Transverse colon (tissue), 4 donors: ENCODE measurements at regions not wholly inside any gene's neighbourhood (a gene's known extent, or its start where the extent isn't known, plus 50 kb on each side); places are given as distances from the start of the nearest gene placed in this dataset.

Experiments used
- DNase-seq: peaks from one replicate; pipeline ENCODE4 v3.0.0-alpha.2; 2019
- H3K27ac ChIP-seq, 4 donors: fragments of 200-600 bp; sonication (generic); 2 replicates each; pipeline ENCODE4 v1.5.1; 2016 to 2018; ENCODE audit warnings: inconsistent platforms in 4 of 4
- H3K27me3 ChIP-seq: fragments of 200-600 bp; sonication (generic); 2 replicates; pipeline ENCODE4 v1.5.1; 2017; ENCODE audit warnings: inconsistent platforms
- H3K36me3 ChIP-seq, 4 donors: fragments of 200-600 bp; sonication (generic); 2 replicates each; pipeline ENCODE4 v1.5.1; 2017 to 2019; ENCODE audit warnings: inconsistent platforms in 4 of 4
- H3K4me1 ChIP-seq, 4 donors: fragments of 200-600 bp; sonication (generic); 2 replicates each; pipeline ENCODE4 v1.5.1; 2017 to 2020; ENCODE audit warnings: inconsistent platforms in 4 of 4
- H3K4me3 ChIP-seq, 4 donors: fragments of 200-600 bp; sonication (generic); 1 replicate in 1 of 4; 2 replicates in 3 of 4; pipeline versions ENCODE4 v1.5.1 to v1.6.1; 2017 to 2019; ENCODE audit warnings: inconsistent platforms in 4 of 4
- H3K9me3 ChIP-seq, 2 donors: fragments of 200-600 bp; sonication (generic); 2 replicates each; pipeline ENCODE4 v1.5.1; 2017 to 2019; ENCODE audit warnings: inconsistent platforms in 2 of 2
- EP300 ChIP-seq: sonication (generic); formaldehyde crosslinking; IDR thresholded peaks from one replicate; pipeline ENCODE4 v1.6.1; 2017; ENCODE audit warnings: antibody characterized with exemption, low read depth
- POLR2A ChIP-seq: fragments of 450-650 bp; IDR thresholded peaks from one replicate; pipeline ENCODE4 v1.6.1; 2016; ENCODE audit warnings: antibody characterized with exemption, mild to moderate bottlenecking, moderate library complexity
- POLR2AphosphoS5 ChIP-seq, 3 donors: sonication (generic); formaldehyde crosslinking; IDR thresholded peaks; one replicate each; pipeline ENCODE4 v1.6.1; 2016; ENCODE audit warnings: antibody characterized with exemption in 3 of 3
- WGBS, 2 donors: methylation state at CpG; one replicate each; pipeline ENCODE4 v1.1.5; 2018; ENCODE audit warnings: low coverage in 1 of 2; 5-methylcytosine and 5-hydroxymethylcytosine counted together
- in situ Hi-C, 4 donors: fragments of 200-750 bp; cut with MboI; loops; one replicate each; pipeline versions ENCODE4 v1.15.0 to v1.15.1; 2017; ENCODE audit warnings: low sequenced_read_pairs in 3 of 4, low pct_ligation_motif_present in 1 of 4, low pct_unique_long_range_greater_than_20kb in 1 of 4
- intact Hi-C: fragments of 100-400 bp; cut with DNase I; formaldehyde crosslinking; loops from one replicate; pipeline ENCODE4 v1.15.1; 2023; ENCODE audit warnings: low total_unique reads
- TF ChIP-seq, protein P1 (sequence below), 5 experiments: fragments of 200-600 bp in 3 of 5; fragments of 450-650 bp in 2 of 5; sonication (generic) in 3 of 5; IDR thresholded peaks; 1 replicate in 2 of 5; 2 replicates in 3 of 5; pipeline ENCODE4 v1.5.1; 2016 to 2017; ENCODE audit warnings: antibody characterized with exemption in 5 of 5, inconsistent platforms in 3 of 5, mild to moderate bottlenecking in 2 of 5, moderate library complexity in 1 of 5

DNA sequence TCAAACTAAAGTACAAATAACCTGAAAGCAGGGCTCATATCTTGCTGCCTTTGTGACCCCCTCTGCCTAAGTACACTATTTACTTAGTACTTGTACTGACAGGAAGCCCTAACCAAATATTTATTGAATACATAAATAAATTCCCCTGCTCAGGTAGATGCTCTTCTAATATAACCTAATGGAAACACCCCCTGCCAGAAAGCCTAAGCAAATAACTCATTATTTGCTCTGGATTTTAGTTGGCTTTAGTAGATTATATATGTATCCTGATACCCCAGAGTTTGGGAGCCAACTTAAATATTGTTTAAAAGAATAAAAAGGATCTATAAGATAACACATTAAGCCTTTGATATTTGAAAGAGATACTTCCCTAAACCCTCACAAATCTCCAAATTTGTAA lies 318.2 kb downstream of the PPP1R2C start:
- Histone ChIP-seq H3K9me3 (no peaks in the 10 kb centered on the region), H3K4me3 (no peak overlapping the region), H3K27me3 (no peaks in the 10 kb centered on the region), H3K27ac (no peak overlapping the region), H3K36me3 (no peaks in the 10 kb centered on the region), H3K4me1 (no peaks in the 10 kb centered on the region)
- in situ Hi-C loops (no loop called here), intact Hi-C loops (no loop called here)
- TF ChIP-seq, protein P1, sequence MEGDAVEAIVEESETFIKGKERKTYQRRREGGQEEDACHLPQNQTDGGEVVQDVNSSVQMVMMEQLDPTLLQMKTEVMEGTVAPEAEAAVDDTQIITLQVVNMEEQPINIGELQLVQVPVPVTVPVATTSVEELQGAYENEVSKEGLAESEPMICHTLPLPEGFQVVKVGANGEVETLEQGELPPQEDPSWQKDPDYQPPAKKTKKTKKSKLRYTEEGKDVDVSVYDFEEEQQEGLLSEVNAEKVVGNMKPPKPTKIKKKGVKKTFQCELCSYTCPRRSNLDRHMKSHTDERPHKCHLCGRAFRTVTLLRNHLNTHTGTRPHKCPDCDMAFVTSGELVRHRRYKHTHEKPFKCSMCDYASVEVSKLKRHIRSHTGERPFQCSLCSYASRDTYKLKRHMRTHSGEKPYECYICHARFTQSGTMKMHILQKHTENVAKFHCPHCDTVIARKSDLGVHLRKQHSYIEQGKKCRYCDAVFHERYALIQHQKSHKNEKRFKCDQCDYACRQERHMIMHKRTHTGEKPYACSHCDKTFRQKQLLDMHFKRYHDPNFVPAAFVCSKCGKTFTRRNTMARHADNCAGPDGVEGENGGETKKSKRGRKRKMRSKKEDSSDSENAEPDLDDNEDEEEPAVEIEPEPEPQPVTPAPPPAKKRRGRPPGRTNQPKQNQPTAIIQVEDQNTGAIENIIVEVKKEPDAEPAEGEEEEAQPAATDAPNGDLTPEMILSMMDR (IDR thresholded peaks at IDR 0.05) = no peak
- TF ChIP-seq POLR2AphosphoS5 (IDR thresholded peaks at IDR 0.05) (no peak), EP300 (no peak), POLR2A (no peak)
- DNase-seq = no peak

DNA sequence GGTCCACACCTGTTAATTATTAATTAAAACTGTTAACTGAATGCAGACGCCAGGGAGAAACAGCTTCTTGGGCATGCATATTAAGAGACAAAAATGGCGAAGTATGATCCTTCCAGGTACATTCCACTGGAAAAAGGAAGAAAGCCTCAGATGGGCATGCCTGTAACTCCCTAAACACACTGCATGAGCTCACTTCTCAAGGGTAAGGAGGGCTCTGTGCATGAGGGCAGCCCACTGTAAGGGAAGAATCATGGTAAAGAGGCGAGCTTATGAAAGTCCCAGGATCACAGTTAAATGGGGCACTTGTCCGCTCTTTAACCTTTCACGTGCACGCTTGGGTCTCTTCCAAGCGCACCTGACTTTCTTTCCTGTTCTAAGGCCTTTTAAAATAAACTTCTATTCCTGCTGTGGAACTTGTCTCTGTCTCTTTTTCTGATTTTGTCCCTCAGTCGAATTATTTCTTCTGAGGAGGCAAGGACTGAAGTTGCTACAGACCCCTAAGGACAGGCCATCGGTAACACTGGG lies 321.7 kb downstream of the PPP1R2C start:
- Histone ChIP-seq H3K4me3 (no peak overlapping the region), H3K27me3 (no peaks in the 10 kb centered on the region), H3K4me1 (no peaks in the 10 kb centered on the region), H3K27ac (no peak overlapping the region), H3K36me3 (no peaks in the 10 kb centered on the region), H3K9me3 (no peaks in the 10 kb centered on the region)
- WGBS, 2 donors = 82% methylated on average over 9 of the region's 9 CpGs; no CpG with 5 or more reads in 1 of the 2 donors
- intact Hi-C loops = no loop called here
- TF ChIP-seq POLR2AphosphoS5 (IDR thresholded peaks at IDR 0.05) (no peak), EP300 (no peak)
- DNase-seq = no peak
- in situ Hi-C loops = no loop called here

DNA sequence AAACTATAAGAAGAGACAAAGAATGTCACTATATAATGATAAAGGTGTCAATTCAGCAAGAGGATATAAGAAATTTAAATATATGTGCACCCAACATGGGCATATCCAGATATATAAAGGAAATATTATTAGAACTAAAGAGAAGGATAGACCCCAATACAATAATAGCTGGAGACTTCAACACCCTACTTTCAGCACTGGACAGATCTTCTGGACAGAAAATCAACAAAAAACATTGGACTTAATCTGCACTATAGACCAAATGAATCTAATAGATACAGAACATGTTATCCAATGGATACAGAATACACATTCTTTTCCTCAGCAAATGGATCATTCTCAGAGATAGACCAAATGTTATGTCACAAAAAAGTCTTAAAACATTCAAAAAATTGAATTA lies 327.7 kb downstream of the PPP1R2C start:
- no peak for DNase-seq

DNA sequence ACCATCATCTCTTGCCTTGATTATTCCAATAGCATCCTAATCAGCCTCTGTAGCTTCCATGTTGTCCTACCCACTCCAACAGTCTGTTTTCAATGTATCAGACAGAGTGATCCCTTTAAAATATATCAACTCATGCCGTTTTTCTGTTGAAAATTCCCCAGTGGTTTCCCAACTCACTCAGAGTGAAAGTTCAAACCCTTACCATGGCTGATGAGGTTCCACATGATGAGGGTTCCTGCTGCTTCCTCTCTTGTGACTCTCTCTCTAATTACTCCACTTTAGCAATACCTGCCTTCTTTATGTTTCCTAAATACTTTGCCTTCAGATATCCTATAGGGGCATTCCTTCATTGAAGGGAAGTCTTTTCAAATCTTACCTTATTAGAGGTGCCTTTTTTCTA lies 334.7 kb downstream of the PPP1R2C start:
- 46% methylated on average over 1 of the region's 1 CpG; no CpG with 5 or more reads in 1 of the 2 donors for WGBS, 2 donors
- H3K4me3 ChIP-seq = no peak overlapping the region
- no peak for TF ChIP-seq EP300
- no peak for TF ChIP-seq POLR2AphosphoS5 (IDR thresholded peaks at IDR 0.05)
- TF ChIP-seq, protein P1 (IDR thresholded peaks at IDR 0.05) = no peak
- TF ChIP-seq POLR2A = no peak
- no peaks in the 10 kb centered on the region for H3K27me3 ChIP-seq
- H3K36me3 ChIP-seq = no peaks in the 10 kb centered on the region
- no peaks in the 10 kb centered on the region for H3K4me1 ChIP-seq
- intact Hi-C loops = no loop called here
- no peak for DNase-seq
- in situ Hi-C loops = no loop called here
- no peaks in the 10 kb centered on the region for H3K9me3 ChIP-seq
- no peak overlapping the region for H3K27ac ChIP-seq

More for the DNA sequence above, 327.7 kb downstream of the PPP1R2C start:
- intact Hi-C loops (no loop called here), in situ Hi-C loops (no loop called here)
- TF ChIP-seq POLR2A (no peak), EP300 (no peak), POLR2AphosphoS5 (IDR thresholded peaks at IDR 0.05) (no peak)
- TF ChIP-seq, protein P1 (IDR thresholded peaks at IDR 0.05) = no peak
- no peaks in the 10 kb centered on the region for H3K36me3 ChIP-seq
- H3K27me3 ChIP-seq = no peaks in the 10 kb centered on the region
- H3K4me3 ChIP-seq = no peak overlapping the region
- H3K27ac ChIP-seq = no peak overlapping the region
- H3K9me3 ChIP-seq = no peaks in the 10 kb centered on the region
- H3K4me1 ChIP-seq = no peaks in the 10 kb centered on the region

DNA sequence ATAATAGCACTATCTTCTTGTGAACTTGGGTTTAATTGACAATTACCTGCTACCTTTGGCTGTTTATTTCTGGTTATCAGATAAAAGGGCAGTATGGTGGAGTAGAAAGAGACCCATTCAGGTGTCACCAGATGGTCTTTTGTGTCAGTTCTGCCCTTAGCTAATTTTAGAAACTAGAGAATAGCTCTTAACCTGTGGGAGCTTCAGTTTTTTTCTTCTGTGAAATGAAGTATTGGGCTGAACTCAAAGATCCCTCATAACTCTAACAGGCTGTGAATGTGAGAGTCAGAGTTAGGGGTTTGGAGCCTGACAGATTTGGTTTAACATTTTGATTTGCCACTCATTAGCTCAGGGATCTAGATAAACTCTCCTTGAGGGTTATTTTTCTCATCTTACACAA lies 335.2 kb downstream of the PPP1R2C start:
- Histone ChIP-seq H3K27me3 (no peaks in the 10 kb centered on the region), H3K9me3 (no peaks in the 10 kb centered on the region), H3K27ac (no peak overlapping the region), H3K4me1 (no peaks in the 10 kb centered on the region), H3K4me3 (no peak overlapping the region), H3K36me3 (no peaks in the 10 kb centered on the region)
- no peak for DNase-seq
- in situ Hi-C loops (no loop called here), intact Hi-C loops (no loop called here)
- TF ChIP-seq POLR2A (no peak), POLR2AphosphoS5 (IDR thresholded peaks at IDR 0.05) (no peak), EP300 (no peak)
- TF ChIP-seq, protein P1 (IDR thresholded peaks at IDR 0.05) = no peak
